ENCODE measurements at regions not wholly inside any gene's neighbourhood (a gene's known extent, or its start where the extent isn't known, plus 50 kb on each side); places are given as distances from the start of the nearest gene placed in this dataset.

DNA sequence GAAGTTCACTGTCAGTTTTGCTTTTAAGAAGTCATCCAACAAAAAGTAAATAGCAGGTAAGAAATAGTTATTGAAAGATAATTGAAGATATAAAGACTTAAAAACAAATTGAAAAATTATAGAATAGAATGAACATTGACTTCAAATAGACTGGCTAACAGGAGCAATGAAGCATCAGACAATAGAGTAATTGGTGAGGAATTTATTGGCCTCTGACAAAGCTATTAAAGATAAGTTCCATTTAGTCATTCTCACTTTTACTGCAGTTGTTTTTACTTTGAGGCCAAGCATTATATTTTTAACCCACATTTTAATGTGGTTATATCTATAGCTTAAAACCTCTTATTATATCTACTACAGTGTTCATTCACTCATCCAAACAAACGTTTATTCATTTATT is 228.8 kb upstream of the ADGRL2 start:
- TF ChIP-seq POLR2A (IDR thresholded peaks at IDR 0.05) = no peak
- TF ChIP-seq, protein P1, sequence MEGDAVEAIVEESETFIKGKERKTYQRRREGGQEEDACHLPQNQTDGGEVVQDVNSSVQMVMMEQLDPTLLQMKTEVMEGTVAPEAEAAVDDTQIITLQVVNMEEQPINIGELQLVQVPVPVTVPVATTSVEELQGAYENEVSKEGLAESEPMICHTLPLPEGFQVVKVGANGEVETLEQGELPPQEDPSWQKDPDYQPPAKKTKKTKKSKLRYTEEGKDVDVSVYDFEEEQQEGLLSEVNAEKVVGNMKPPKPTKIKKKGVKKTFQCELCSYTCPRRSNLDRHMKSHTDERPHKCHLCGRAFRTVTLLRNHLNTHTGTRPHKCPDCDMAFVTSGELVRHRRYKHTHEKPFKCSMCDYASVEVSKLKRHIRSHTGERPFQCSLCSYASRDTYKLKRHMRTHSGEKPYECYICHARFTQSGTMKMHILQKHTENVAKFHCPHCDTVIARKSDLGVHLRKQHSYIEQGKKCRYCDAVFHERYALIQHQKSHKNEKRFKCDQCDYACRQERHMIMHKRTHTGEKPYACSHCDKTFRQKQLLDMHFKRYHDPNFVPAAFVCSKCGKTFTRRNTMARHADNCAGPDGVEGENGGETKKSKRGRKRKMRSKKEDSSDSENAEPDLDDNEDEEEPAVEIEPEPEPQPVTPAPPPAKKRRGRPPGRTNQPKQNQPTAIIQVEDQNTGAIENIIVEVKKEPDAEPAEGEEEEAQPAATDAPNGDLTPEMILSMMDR (IDR thresholded peaks at IDR 0.05) = no peak
